ENCODE measurements at regions not wholly inside any gene's neighbourhood (a gene's known extent, or its start where the extent isn't known, plus 50 kb on each side); places are given as distances from the start of the nearest gene placed in this dataset.

- Histone ChIP-seq H3K27me3 (no peaks in the 10 kb centered on the region), H3K36me3 (no peaks in the 10 kb centered on the region), H3K27ac (no peak overlapping the region), H3K9me3 (no peaks in the 10 kb centered on the region), H3K4me1 (ENCODE audit: insufficient read depth) (no peaks in the 10 kb centered on the region), H3K4me3 (no peak overlapping the region)
- intact Hi-C loops (cut with DNase I), result no loop called here
- DNase-seq, result no peak
- TF ChIP-seq EP300 (IDR thresholded peaks at IDR 0.05) (no peak), CTCF (IDR thresholded peaks at IDR 0.05) (no peak), POLR2A (IDR thresholded peaks at IDR 0.05) (no peak)
Measured at GRCh38 chr19:28492201-28492600, 720.8 kb downstream of the UQCRFS1 start.

GRCh38 chr19:28489776-28490175, 723.2 kb downstream of the UQCRFS1 start:
- Histone ChIP-seq H3K27me3 (no peaks in the 10 kb centered on the region), H3K9me3 (no peaks in the 10 kb centered on the region), H3K4me3 (no peak overlapping the region), H3K27ac (no peak overlapping the region), H3K4me1 (ENCODE audit: insufficient read depth) (no peaks in the 10 kb centered on the region), H3K36me3 (no peaks in the 10 kb centered on the region)
- WGBS, 3 donors, result 70 to 79% (median 74%) methylated on average over 13 of the region's 13 CpGs
- no peak for DNase-seq
- TF ChIP-seq EP300 (IDR thresholded peaks at IDR 0.05), result no peak
- TF ChIP-seq CTCF (IDR thresholded peaks at IDR 0.05), result no peak
- TF ChIP-seq POLR2A (IDR thresholded peaks at IDR 0.05), result no peak
- intact Hi-C loops (cut with DNase I), result no loop called here

- 82 to 83% (median 83%) methylated on average over 9 of the region's 9 CpGs for WGBS, 3 donors
- H3K27me3 ChIP-seq, result no peaks in the 10 kb centered on the region
- H3K36me3 ChIP-seq, result no peaks in the 10 kb centered on the region
- H3K27ac ChIP-seq, result no peak overlapping the region
- no peaks in the 10 kb centered on the region for H3K9me3 ChIP-seq
- DNase-seq, result no peak
- no peak for TF ChIP-seq EP300 (IDR thresholded peaks at IDR 0.05)
- TF ChIP-seq CTCF (IDR thresholded peaks at IDR 0.05), result no peak
- no peak for TF ChIP-seq POLR2A (IDR thresholded peaks at IDR 0.05)
- no peak overlapping the region for H3K4me3 ChIP-seq
- intact Hi-C loops (cut with DNase I), result no loop called here
- H3K4me1 ChIP-seq (ENCODE audit: insufficient read depth), result no peaks in the 10 kb centered on the region
Measured at GRCh38 chr19:28489126-28489660, 723.8 kb downstream of the UQCRFS1 start.

- WGBS, 3 donors, result 74 to 80% (median 78%) methylated on average over 6 of the region's 6 CpGs
- TF ChIP-seq POLR2A (IDR thresholded peaks at IDR 0.05), result no peak
- no peak for TF ChIP-seq CTCF (IDR thresholded peaks at IDR 0.05)
- TF ChIP-seq EP300 (IDR thresholded peaks at IDR 0.05), result no peak
- DNase-seq, result no peak
- Histone ChIP-seq H3K27me3 (no peaks in the 10 kb centered on the region), H3K4me1 (ENCODE audit: insufficient read depth) (no peaks in the 10 kb centered on the region), H3K9me3 (no peaks in the 10 kb centered on the region), H3K4me3 (no peak overlapping the region), H3K27ac (no peak overlapping the region), H3K36me3 (no peaks in the 10 kb centered on the region)
- intact Hi-C loops (cut with DNase I), result no loop called here
Measured at GRCh38 chr19:28487999-28488398, 725.0 kb downstream of the UQCRFS1 start.

- Histone ChIP-seq H3K9me3 (no peaks in the 10 kb centered on the region), H3K27me3 (no peaks in the 10 kb centered on the region), H3K4me3 (no peak overlapping the region), H3K36me3 (no peaks in the 10 kb centered on the region), H3K4me1 (ENCODE audit: insufficient read depth) (no peaks in the 10 kb centered on the region), H3K27ac (no peak overlapping the region)
- TF ChIP-seq POLR2A (IDR thresholded peaks at IDR 0.05), result no peak
- TF ChIP-seq EP300 (IDR thresholded peaks at IDR 0.05), result no peak
- TF ChIP-seq CTCF (IDR thresholded peaks at IDR 0.05), result no peak
- no peak for DNase-seq
- intact Hi-C loops (cut with DNase I), result no loop called here
Measured at GRCh38 chr19:28486926-28487325, 726.0 kb downstream of the UQCRFS1 start.
